Ovary (tissue), 3 donors: ENCODE measurements at regions not wholly inside any gene's neighbourhood (a gene's known extent, or its start where the extent isn't known, plus 50 kb on each side); places are given as distances from the start of the nearest gene placed in this dataset.

Experiments
- CTCF ChIP-seq, 3 donors: fragments of 450-650 bp in 2 of 3; fragments of 200-600 bp in 1 of 3; IDR thresholded peaks; one replicate each; pipeline versions ENCODE4 v1.5.1 to v1.8.0; 2016 to 2022; ENCODE audit warnings: antibody characterized with exemption in 3 of 3, mild to moderate bottlenecking in 1 of 3
- EP300 ChIP-seq: sonication (generic); formaldehyde crosslinking; IDR thresholded peaks from one replicate; pipeline ENCODE4 v1.6.1; 2017; ENCODE audit warnings: antibody characterized with exemption
- donor health status: DM: no; HTN: no; CAD: no.

GRCh38 chr14:100406505-100407131 is 83.5 kb downstream of the SLC25A47 start:
- TF ChIP-seq EP300 = no peak
- TF ChIP-seq CTCF (IDR thresholded peaks at IDR 0.05) = no peak
